ENCODE measurements at regions not wholly inside any gene's neighbourhood (a gene's known extent, or its start where the extent isn't known, plus 50 kb on each side); places are given as distances from the start of the nearest gene placed in this dataset.

DNA sequence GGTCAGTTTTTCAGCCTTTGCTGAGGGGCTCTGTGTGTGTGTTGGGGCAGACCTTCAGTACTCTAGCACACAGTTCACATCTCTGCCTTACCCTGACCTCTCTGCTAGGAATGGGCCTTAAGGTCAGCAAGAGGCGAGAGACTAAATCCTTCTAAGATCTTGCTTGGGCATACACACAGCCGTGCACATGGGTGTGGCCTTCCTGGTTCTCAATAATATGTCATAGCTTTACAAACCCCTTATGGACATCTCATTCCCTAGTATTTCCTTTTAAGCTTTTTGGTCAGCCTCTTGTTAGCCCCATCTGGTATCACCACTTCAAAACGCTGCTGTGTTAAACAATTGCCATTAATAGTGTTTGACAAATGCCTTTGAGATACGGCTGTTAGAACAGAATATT, 69.4 kb upstream of the SPATA13 start:
- DNase-seq (ENCODE audit: low read depth, low spot score) = no peak
- Histone ChIP-seq H4K20me1 (ENCODE audit: control insufficient read depth, extremely low read depth, insufficient read depth, low read length) (no peaks in the 10 kb centered on the region), H3K9me3 (ENCODE audit: control insufficient read depth, low read depth, low read length) (no peaks in the 10 kb centered on the region), H3K4me1 (ENCODE audit: control insufficient read depth, extremely low read depth, insufficient read depth, low read length) (no peaks in the 10 kb centered on the region), H3K9me1 (ENCODE audit: control insufficient read depth, extremely low read depth, insufficient read depth, low read length) (no peaks in the 10 kb centered on the region), H3K27me3 (ENCODE audit: control insufficient read depth, extremely low read depth, insufficient read depth, low read length) (peaks cover 6% of the 10 kb centered on the region), H3K4me3 (ENCODE audit: control insufficient read depth in 2 of 3, extremely low read depth in 1 of 3, insufficient read depth in 2 of 3, low read depth in 1 of 3, low read length in 3 of 3) (no peak overlapping the region), H3K79me2 (ENCODE audit: control insufficient read depth, insufficient read depth, low read length) (no peaks in the 10 kb centered on the region), H3K4me2 (ENCODE audit: control insufficient read depth, extremely low read depth, insufficient read depth, low read depth, low read length) (no peak overlapping the region), H3K27ac (ENCODE audit: control insufficient read depth, insufficient read depth, low read length) (no peak overlapping the region), H3K36me3 (ENCODE audit: control insufficient read depth in 2 of 2, extremely low read depth in 1 of 2, insufficient read depth in 2 of 2, low read length in 2 of 2) (no peaks in the 10 kb centered on the region), H2AFZ (ENCODE audit: control insufficient read depth, low read length) (no peak overlapping the region), H3K9ac (ENCODE audit: control insufficient read depth, extremely low read depth, insufficient read depth, low read length) (no peak overlapping the region)
- dilution Hi-C loops (cut with MboI; ENCODE audit: extremely low pct_ligation_motif_present, low sequenced_read_pairs) = no loop called here
- FAIRE-seq = no peak
- TF ChIP-seq CTCF (optimal IDR thresholded peaks at IDR 0.05 in 1 of 3, IDR thresholded peaks at IDR 0.05 in 1 of 3, conservative IDR thresholded peaks at IDR 0.05 in 1 of 3; ENCODE audit: extremely low read depth in 1 of 3, insufficient read depth in 2 of 3, low read length in 3 of 3) = no peak
- no peak for TF ChIP-seq EZH2 (IDR thresholded peaks at IDR 0.05; ENCODE audit: low read length)

GRCh38 chr13:24092108-24092507, 68.4 kb upstream of the SPATA13 start:
- H3K9me3 ChIP-seq (ENCODE audit: control insufficient read depth, low read depth, low read length) = no peaks in the 10 kb centered on the region
- no peak overlapping the region for H3K27ac ChIP-seq (ENCODE audit: control insufficient read depth, insufficient read depth, low read length)
- H4K20me1 ChIP-seq (ENCODE audit: control insufficient read depth, extremely low read depth, insufficient read depth, low read length) = no peaks in the 10 kb centered on the region
- H3K9ac ChIP-seq (ENCODE audit: control insufficient read depth, extremely low read depth, insufficient read depth, low read length) = no peak overlapping the region
- no peak overlapping the region for H3K4me3 ChIP-seq (ENCODE audit: control insufficient read depth in 2 of 3, extremely low read depth in 1 of 3, insufficient read depth in 2 of 3, low read depth in 1 of 3, low read length in 3 of 3)
- no peak for TF ChIP-seq CTCF (optimal IDR thresholded peaks at IDR 0.05 in 1 of 3, IDR thresholded peaks at IDR 0.05 in 1 of 3, conservative IDR thresholded peaks at IDR 0.05 in 1 of 3; ENCODE audit: extremely low read depth in 1 of 3, insufficient read depth in 2 of 3, low read length in 3 of 3)
- no peak for TF ChIP-seq EZH2 (IDR thresholded peaks at IDR 0.05; ENCODE audit: low read length)
- FAIRE-seq (no peak), DNase-seq (ENCODE audit: low read depth, low spot score) (no peak)
- no peaks in the 10 kb centered on the region for H3K79me2 ChIP-seq (ENCODE audit: control insufficient read depth, insufficient read depth, low read length)
- dilution Hi-C loops (cut with MboI; ENCODE audit: extremely low pct_ligation_motif_present, low sequenced_read_pairs) = no loop called here
- no peaks in the 10 kb centered on the region for H3K36me3 ChIP-seq (ENCODE audit: control insufficient read depth in 2 of 2, extremely low read depth in 1 of 2, insufficient read depth in 2 of 2, low read length in 2 of 2)
- H2AFZ ChIP-seq (ENCODE audit: control insufficient read depth, low read length) = no peak overlapping the region
- peaks cover 2% of the 10 kb centered on the region for H3K27me3 ChIP-seq (ENCODE audit: control insufficient read depth, extremely low read depth, insufficient read depth, low read length)
- no peak overlapping the region for H3K4me2 ChIP-seq (ENCODE audit: control insufficient read depth, extremely low read depth, insufficient read depth, low read depth, low read length)
- no peaks in the 10 kb centered on the region for H3K9me1 ChIP-seq (ENCODE audit: control insufficient read depth, extremely low read depth, insufficient read depth, low read length)
- no peaks in the 10 kb centered on the region for H3K4me1 ChIP-seq (ENCODE audit: control insufficient read depth, extremely low read depth, insufficient read depth, low read length)
